UCSD-AML1 (cell line): ENCODE measurements at regions not wholly inside any gene's neighbourhood (a gene's known extent, or its start where the extent isn't known, plus 50 kb on each side); places are given as distances from the start of the nearest gene placed in this dataset.

Experiments used
- DNase-seq: peaks from one replicate; lab custom pipeline; 2025; ENCODE audit not compliant: unreplicated experiment; lab: John Stamatoyannopoulos, UW

GRCh38 chr21:23401278-23401677 lies 2206.0 kb downstream of the MRPL39 start:
- no peak for DNase-seq

- no peak for DNase-seq
Observed at GRCh38 chr21:23398726-23399125, 2208.6 kb downstream of the MRPL39 start.

- no peak for DNase-seq
Observed at GRCh38 chr21:23394458-23394857, 2212.8 kb downstream of the MRPL39 start.

- DNase-seq, result no peak
Observed at GRCh38 chr21:23384679-23385078, 2222.6 kb downstream of the MRPL39 start.

- no peak for DNase-seq
Observed at GRCh38 chr21:23374155-23374554, 2233.1 kb downstream of the MRPL39 start.

- DNase-seq, result no peak
Observed at GRCh38 chr21:23356905-23357304, 2250.4 kb downstream of the MRPL39 start.

GRCh38 chr21:23316190-23316589 lies 2291.1 kb downstream of the MRPL39 start:
- DNase-seq, result no peak

- no peak for DNase-seq
Observed at GRCh38 chr21:23308741-23309140, 2298.5 kb downstream of the MRPL39 start.

GRCh38 chr21:23307065-23307464 lies 2300.2 kb downstream of the MRPL39 start:
- DNase-seq, result no peak

- DNase-seq, result no peak
Observed at GRCh38 chr21:23292292-23292691, 2294.1 kb downstream of the NCAM2 start.

- no peak for DNase-seq
Observed at GRCh38 chr21:23281917-23282316, 2283.7 kb downstream of the NCAM2 start.

GRCh38 chr21:23249760-23250159 lies 2251.6 kb downstream of the NCAM2 start:
- no peak for DNase-seq

- DNase-seq, result no peak
Observed at GRCh38 chr21:23247334-23247733, 2249.1 kb downstream of the NCAM2 start.

- no peak for DNase-seq
Observed at GRCh38 chr21:23245255-23245654, 2247.0 kb downstream of the NCAM2 start.

GRCh38 chr21:23223882-23224281 lies 2225.7 kb downstream of the NCAM2 start:
- DNase-seq, result no peak

GRCh38 chr21:23218667-23219066 lies 2220.5 kb downstream of the NCAM2 start:
- no peak for DNase-seq

GRCh38 chr21:23217597-23217996 lies 2219.4 kb downstream of the NCAM2 start:
- DNase-seq, result no peak

GRCh38 chr21:23215261-23215660 lies 2217.1 kb downstream of the NCAM2 start:
- no peak for DNase-seq
